GM10248 (cell line): ENCODE measurements at regions not wholly inside any gene's neighbourhood (a gene's known extent, or its start where the extent isn't known, plus 50 kb on each side); places are given as distances from the start of the nearest gene placed in this dataset.
"Not testable (repeated sequence)": the region's sequence is repeated elsewhere in the genome, so short reads cannot be mapped to it uniquely, and the experiment has no call there.

Experiments
- CTCF ChIA-PET: fragments of 300-600 bp; sonication (Branson Sonifier 250); formaldehyde crosslinking; extraction: SDS; loops from one replicate; lab custom pipeline; 2021; ENCODE audit warnings: antibody characterized with exemption; lab: Yijun Ruan, JAX
- POLR2A ChIA-PET: fragments of 350-650 bp; sonication (Branson Sonifier 250); formaldehyde crosslinking; extraction: SDS; loops from one replicate; lab custom pipeline; 2020; ENCODE audit warnings: antibody characterized with exemption; lab: Yijun Ruan, JAX
- DNase-seq: peaks from one replicate; pipeline ENCODE4 v3.0.0; 2012; ENCODE audit errors: extremely low spot score
- TF ChIP-seq, protein P1 (sequence below): IDR thresholded peaks from 2 replicates; pipeline ENCODE4 v1.5.1; 2012; ENCODE audit warnings: mild to moderate bottlenecking, low read depth; ENCODE audit errors: extremely low read depth, missing control alignments, control extremely low read depth

DNA sequence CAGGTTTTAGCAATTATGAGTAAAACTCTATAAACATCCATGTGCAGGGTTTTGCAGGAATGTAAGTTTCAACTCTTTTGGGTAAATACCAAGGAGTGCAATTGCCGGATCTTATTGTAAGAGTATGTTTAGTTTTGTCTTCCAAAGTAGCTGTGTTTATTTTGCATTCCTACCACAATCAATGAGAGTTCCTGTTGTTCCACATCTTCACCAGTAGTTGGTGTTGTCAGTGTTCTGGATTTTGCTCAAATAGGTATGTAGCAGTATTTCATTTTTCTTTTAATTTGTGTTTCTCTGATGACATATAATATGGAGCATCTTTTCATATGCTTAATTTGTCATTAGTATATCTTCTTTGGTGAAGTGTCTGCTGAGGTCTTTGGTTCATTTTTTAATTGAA is 185.1 kb upstream of the GALNT15 start:
- ChIA-PET CTCF (no interaction called here), POLR2A (no interaction called here)
- no peak for DNase-seq
- TF ChIP-seq, protein P1, sequence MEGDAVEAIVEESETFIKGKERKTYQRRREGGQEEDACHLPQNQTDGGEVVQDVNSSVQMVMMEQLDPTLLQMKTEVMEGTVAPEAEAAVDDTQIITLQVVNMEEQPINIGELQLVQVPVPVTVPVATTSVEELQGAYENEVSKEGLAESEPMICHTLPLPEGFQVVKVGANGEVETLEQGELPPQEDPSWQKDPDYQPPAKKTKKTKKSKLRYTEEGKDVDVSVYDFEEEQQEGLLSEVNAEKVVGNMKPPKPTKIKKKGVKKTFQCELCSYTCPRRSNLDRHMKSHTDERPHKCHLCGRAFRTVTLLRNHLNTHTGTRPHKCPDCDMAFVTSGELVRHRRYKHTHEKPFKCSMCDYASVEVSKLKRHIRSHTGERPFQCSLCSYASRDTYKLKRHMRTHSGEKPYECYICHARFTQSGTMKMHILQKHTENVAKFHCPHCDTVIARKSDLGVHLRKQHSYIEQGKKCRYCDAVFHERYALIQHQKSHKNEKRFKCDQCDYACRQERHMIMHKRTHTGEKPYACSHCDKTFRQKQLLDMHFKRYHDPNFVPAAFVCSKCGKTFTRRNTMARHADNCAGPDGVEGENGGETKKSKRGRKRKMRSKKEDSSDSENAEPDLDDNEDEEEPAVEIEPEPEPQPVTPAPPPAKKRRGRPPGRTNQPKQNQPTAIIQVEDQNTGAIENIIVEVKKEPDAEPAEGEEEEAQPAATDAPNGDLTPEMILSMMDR, result no peak

- CTCF ChIA-PET, POLR2A ChIA-PET, DNase-seq: not testable (repeated sequence)
These were observed 180.8 kb upstream of the GALNT15 start for GRCh38 chr3:15993660-15994059.

- CTCF ChIA-PET, POLR2A ChIA-PET, DNase-seq: not testable (repeated sequence)
These were observed 178.0 kb upstream of the GALNT15 start for GRCh38 chr3:15996496-15996895.

GRCh38 chr3:15997274-15997943 is 177.1 kb upstream of the GALNT15 start:
- POLR2A ChIA-PET, result no interaction called here
- peak; percentile 38 for DNase-seq
- TF ChIP-seq, protein P1, result no peak
- CTCF ChIA-PET, result no interaction called here

GRCh38 chr3:15998911-15999310 is 175.6 kb upstream of the GALNT15 start:
- ChIA-PET CTCF (interaction anchor here (0.9 kb wide), 1 partner anchor 12 kb away, joined by 3 read pairs; no protein-coding TSS in a partner anchor), POLR2A (no interaction called here)
- TF ChIP-seq, protein P1, result no peak
- DNase-seq, result no peak

DNA sequence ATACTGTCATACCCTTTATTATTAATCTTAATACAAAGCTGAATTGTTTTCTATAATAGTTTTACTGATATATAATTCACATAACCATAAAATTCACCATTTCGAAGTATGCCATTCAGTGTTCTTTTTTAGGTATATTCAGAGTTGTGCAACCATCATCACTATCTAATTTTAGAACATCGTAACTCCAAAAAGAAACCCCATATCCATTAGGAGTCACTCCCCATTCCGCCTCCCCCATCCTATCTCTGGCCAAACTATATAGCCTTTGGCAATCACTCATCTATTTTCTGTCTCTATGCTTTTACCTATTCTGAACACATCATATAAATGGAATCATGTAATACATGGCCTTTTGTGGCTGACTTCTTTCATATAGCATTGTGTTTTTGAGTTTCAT is 169.7 kb upstream of the GALNT15 start:
- TF ChIP-seq, protein P1, result no peak
- ChIA-PET POLR2A (no interaction called here), CTCF (no interaction called here)
- no peak for DNase-seq

GRCh38 chr3:16011376-16011775 is 163.1 kb upstream of the GALNT15 start:
- ChIA-PET POLR2A (no interaction called here), CTCF (interaction anchor here (1.3 kb wide), 1 partner anchor 13 kb away, joined by 3 read pairs; no protein-coding TSS in a partner anchor)
- TF ChIP-seq, protein P1, result no peak

More at GRCh38 chr3:16011376-16011775, 163.1 kb upstream of the GALNT15 start:
- DNase-seq, result no peak
